HEK293 (cell line): ENCODE measurements at regions not wholly inside any gene's neighbourhood (a gene's known extent, or its start where the extent isn't known, plus 50 kb on each side); places are given as distances from the start of the nearest gene placed in this dataset.

Source experiments
- CTCF ChIA-PET: fragments of 350-600 bp; formaldehyde crosslinking; extraction: SDS; loops from one replicate; lab custom pipeline; 2021; ENCODE audit warnings: antibody characterized with exemption; lab: Yijun Ruan, JAX
- POLR2A ChIA-PET: fragments of 300-600 bp; formaldehyde crosslinking; extraction: SDS; loops from one replicate; lab custom pipeline; 2020; ENCODE audit warnings: antibody characterized with exemption, inconsistent platforms; lab: Yijun Ruan, JAX
- H3K27ac ChIP-seq: fragments of 200-500 bp; sonication (Bioruptor generic); 2 replicates; pipeline ENCODE4 v1.5.1; 2014; ENCODE audit warnings: low read depth, low read length, control low read depth, inconsistent platforms; ENCODE audit errors: extremely low read depth
- H3K36me3 ChIP-seq, 2 experiments: fragments of 200-500 bp in 1 of 2; sonication (Bioruptor generic) in 1 of 2; 1 replicate in 1 of 2; 2 replicates in 1 of 2; pipeline ENCODE4 v1.5.1; 2014 to 2017; ENCODE audit warnings: inconsistent platforms in 2 of 2, low read length in 2 of 2; ENCODE audit not compliant: control insufficient read depth in 2 of 2, insufficient read depth in 1 of 2
- H3K4me1 ChIP-seq: fragments of 200-500 bp; sonication (Bioruptor generic); 2 replicates; pipeline ENCODE4 v1.5.1; 2014; ENCODE audit warnings: mild to moderate bottlenecking, low read length, inconsistent platforms; ENCODE audit not compliant: control insufficient read depth, insufficient read depth
- H3K4me3 ChIP-seq: 2 replicates; pipeline ENCODE4 v1.5.1; 2011; ENCODE audit warnings: low read depth, mild to moderate bottlenecking, control low read depth, low read length, moderate library complexity
- H3K9me3 ChIP-seq: fragments of 200-500 bp; sonication (Bioruptor generic); 2 replicates; pipeline ENCODE4 v1.5.1; 2014; ENCODE audit warnings: low read depth, low read length, inconsistent platforms; ENCODE audit not compliant: control insufficient read depth, insufficient read depth
- EGR2 ChIP-seq: fragments of 450-650 bp; formaldehyde crosslinking; IDR thresholded peaks from 2 replicates; pipeline ENCODE4 v1.5.1; 2016; ENCODE audit warnings: low read depth, missing biosample characterization, missing genetic modification characterization
- GFI1B ChIP-seq: fragments of 450-650 bp; formaldehyde crosslinking; IDR thresholded peaks from 2 replicates; pipeline ENCODE4 v1.5.1; 2016; ENCODE audit warnings: missing biosample characterization, missing genetic modification characterization
- HOXD13 ChIP-seq: sonication (generic); formaldehyde crosslinking; IDR thresholded peaks from 2 replicates; pipeline ENCODE4 v1.8.0; 2022; ENCODE audit warnings: missing genetic modification reagents, borderline replicate concordance
- MZF1 ChIP-seq: fragments of 450-650 bp; formaldehyde crosslinking; IDR thresholded peaks from 2 replicates; pipeline ENCODE4 v1.5.1; 2017; ENCODE audit warnings: missing biosample characterization, missing genetic modification characterization, borderline replicate concordance
- PRDM1 ChIP-seq: fragments of 450-650 bp; formaldehyde crosslinking; IDR thresholded peaks from 2 replicates; pipeline ENCODE4; 2016; ENCODE audit warnings: missing biosample characterization, missing genetic modification characterization
- SP2 ChIP-seq: fragments of 450-650 bp; formaldehyde crosslinking; IDR thresholded peaks from 2 replicates; pipeline ENCODE4 v1.5.1; 2016; ENCODE audit warnings: missing biosample characterization, missing genetic modification characterization
- TCF7L2 ChIP-seq: IDR thresholded peaks from 2 replicates; pipeline ENCODE4 v1.6.1; 2011; ENCODE audit warnings: low read depth, mild to moderate bottlenecking, inconsistent platforms, low read length, moderate library complexity, borderline replicate concordance
- YY2 ChIP-seq: fragments of 450-650 bp; formaldehyde crosslinking; IDR thresholded peaks from 2 replicates; pipeline ENCODE4 v1.5.1; 2016; ENCODE audit warnings: missing biosample characterization, missing genetic modification characterization
- ZBTB49 ChIP-seq: fragments of 450-650 bp; formaldehyde crosslinking; IDR thresholded peaks from 2 replicates; pipeline ENCODE4 v1.5.1; 2016; ENCODE audit warnings: missing biosample characterization, missing genetic modification characterization, low read depth
- ZNF114 ChIP-seq: fragments of 450-650 bp; formaldehyde crosslinking; IDR thresholded peaks from 2 replicates; pipeline ENCODE4 v1.5.0; 2017; ENCODE audit warnings: missing biosample characterization, missing genetic modification characterization
- ZNF223 ChIP-seq: fragments of 450-650 bp; formaldehyde crosslinking; IDR thresholded peaks from 2 replicates; pipeline ENCODE4 v1.5.1; 2016; ENCODE audit warnings: missing biosample characterization, missing genetic modification characterization
- ZNF354C ChIP-seq: fragments of 450-650 bp; formaldehyde crosslinking; IDR thresholded peaks from 2 replicates; pipeline ENCODE4 v1.5.1; 2016; ENCODE audit warnings: missing biosample characterization, missing genetic modification characterization, low read depth, borderline replicate concordance
- ZNF514 ChIP-seq: fragments of 450-650 bp; formaldehyde crosslinking; IDR thresholded peaks from 2 replicates; pipeline ENCODE4 v1.5.1; 2016; ENCODE audit warnings: missing biosample characterization, missing genetic modification characterization
- ZNF529 ChIP-seq: fragments of 450-650 bp; formaldehyde crosslinking; IDR thresholded peaks from 2 replicates; pipeline ENCODE4 v1.5.1; 2017; ENCODE audit warnings: missing genetic modification characterization, missing biosample characterization; ENCODE audit not compliant: insufficient replicate concordance
- ZNF670 ChIP-seq: fragments of 450-650 bp; formaldehyde crosslinking; IDR thresholded peaks from 2 replicates; pipeline ENCODE4 v1.5.1; 2016; ENCODE audit warnings: missing biosample characterization, missing genetic modification characterization, low read depth
- ZNF768 ChIP-seq: fragments of 450-650 bp; formaldehyde crosslinking; IDR thresholded peaks from 2 replicates; pipeline ENCODE4 v1.5.1; 2018; ENCODE audit warnings: missing biosample characterization, mild to moderate bottlenecking, missing genetic modification characterization
- ZNF785 ChIP-seq: fragments of 450-650 bp; formaldehyde crosslinking; IDR thresholded peaks from 2 replicates; pipeline ENCODE4 v1.5.1; 2016; ENCODE audit warnings: missing biosample characterization, missing genetic modification characterization
- ZSCAN16 ChIP-seq: fragments of 450-650 bp; formaldehyde crosslinking; IDR thresholded peaks from 2 replicates; pipeline ENCODE4 v1.5.1; 2016; ENCODE audit warnings: missing biosample characterization, missing genetic modification characterization
- TF ChIP-seq, protein P1 (sequence below): fragments of 450-650 bp; formaldehyde crosslinking; IDR thresholded peaks from 2 replicates; pipeline ENCODE4 v1.5.1; 2016; ENCODE audit warnings: missing biosample characterization, missing genetic modification characterization
- TF ChIP-seq, protein P2 (sequence below): fragments of 450-650 bp; formaldehyde crosslinking; IDR thresholded peaks from 2 replicates; pipeline ENCODE4 v1.5.1; 2016; ENCODE audit warnings: missing biosample characterization, missing genetic modification characterization
- TF ChIP-seq, protein P3 (sequence below): fragments of 450-650 bp; formaldehyde crosslinking; IDR thresholded peaks from 2 replicates; pipeline ENCODE4 v1.5.1; 2016; ENCODE audit warnings: missing biosample characterization, missing genetic modification characterization, borderline replicate concordance

- no peak for TF ChIP-seq ZNF514 (tag by site-specific recombination)
- no peak for TF ChIP-seq YY2 (tag by site-specific recombination)
- TF ChIP-seq, protein P1, sequence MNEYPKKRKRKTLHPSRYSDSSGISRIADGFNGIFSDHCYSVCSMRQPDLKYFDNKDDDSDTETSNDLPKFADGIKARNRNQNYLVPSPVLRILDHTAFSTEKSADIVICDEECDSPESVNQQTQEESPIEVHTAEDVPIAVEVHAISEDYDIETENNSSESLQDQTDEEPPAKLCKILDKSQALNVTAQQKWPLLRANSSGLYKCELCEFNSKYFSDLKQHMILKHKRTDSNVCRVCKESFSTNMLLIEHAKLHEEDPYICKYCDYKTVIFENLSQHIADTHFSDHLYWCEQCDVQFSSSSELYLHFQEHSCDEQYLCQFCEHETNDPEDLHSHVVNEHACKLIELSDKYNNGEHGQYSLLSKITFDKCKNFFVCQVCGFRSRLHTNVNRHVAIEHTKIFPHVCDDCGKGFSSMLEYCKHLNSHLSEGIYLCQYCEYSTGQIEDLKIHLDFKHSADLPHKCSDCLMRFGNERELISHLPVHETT (tag by site-specific recombination) = no peak
- TF ChIP-seq, protein P2, sequence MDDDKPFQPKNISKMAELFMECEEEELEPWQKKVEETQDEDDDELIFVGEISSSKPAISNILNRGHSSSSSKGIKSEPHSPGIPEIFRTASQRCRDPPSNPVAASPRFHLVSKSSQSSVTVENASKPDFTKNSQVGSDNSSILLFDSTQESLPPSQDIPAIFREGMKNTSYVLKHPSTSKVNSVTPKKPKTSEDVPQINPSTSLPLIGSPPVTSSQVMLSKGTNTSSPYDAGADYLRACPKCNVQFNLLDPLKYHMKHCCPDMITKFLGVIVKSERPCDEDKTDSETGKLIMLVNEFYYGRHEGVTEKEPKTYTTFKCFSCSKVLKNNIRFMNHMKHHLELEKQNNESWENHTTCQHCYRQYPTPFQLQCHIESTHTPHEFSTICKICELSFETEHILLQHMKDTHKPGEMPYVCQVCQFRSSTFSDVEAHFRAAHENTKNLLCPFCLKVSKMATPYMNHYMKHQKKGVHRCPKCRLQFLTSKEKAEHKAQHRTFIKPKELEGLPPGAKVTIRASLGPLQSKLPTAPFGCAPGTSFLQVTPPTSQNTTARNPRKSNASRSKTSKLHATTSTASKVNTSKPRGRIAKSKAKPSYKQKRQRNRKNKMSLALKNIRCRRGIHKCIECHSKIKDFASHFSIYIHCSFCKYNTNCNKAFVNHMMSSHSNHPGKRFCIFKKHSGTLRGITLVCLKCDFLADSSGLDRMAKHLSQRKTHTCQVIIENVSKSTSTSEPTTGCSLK = no peak
- TF ChIP-seq ZNF114 (tag by site-specific recombination) = no peak
- TF ChIP-seq TCF7L2 = no peak
- no peak for TF ChIP-seq ZNF354C (tag by site-specific recombination)
- TF ChIP-seq EGR2 (tag by site-specific recombination) = no peak
- no peak for TF ChIP-seq ZNF768 (tag by site-specific recombination)
- no peak for TF ChIP-seq ZNF670
- TF ChIP-seq ZNF785 = no peak
- TF ChIP-seq PRDM1 (tag by site-specific recombination) = no peak
- no peak for TF ChIP-seq MZF1 (tag by site-specific recombination)
- no peak for TF ChIP-seq ZNF529 (tag by site-specific recombination)
- no peaks in the 10 kb centered on the region for H3K4me1 ChIP-seq
- ChIA-PET POLR2A (no interaction called here), CTCF (no interaction called here)
- no peaks in the 10 kb centered on the region for H3K9me3 ChIP-seq
- H3K27ac ChIP-seq = no peak overlapping the region
- H3K36me3 ChIP-seq = no peaks in the 10 kb centered on the region
- no peak overlapping the region for H3K4me3 ChIP-seq
These were observed 65.7 kb upstream of the ZNF462 start for GRCh38 chr9:106797299-106797698.

GRCh38 chr9:106798016-106798799 lies 64.8 kb upstream of the ZNF462 start:
- POLR2A ChIA-PET = no interaction called here
- Histone ChIP-seq H3K36me3 (no peaks in the 10 kb centered on the region), H3K4me3 (no peak overlapping the region), H3K4me1 (no peaks in the 10 kb centered on the region), H3K9me3 (no peaks in the 10 kb centered on the region), H3K27ac (no peak overlapping the region)
- CTCF ChIA-PET = interaction anchor here (0.8 kb wide), 1 partner anchor 69 kb away, joined by 3 read pairs; no protein-coding TSS in a partner anchor
- TF ChIP-seq ZSCAN16 (tag by site-specific recombination) (no peak), ZNF223 (tag by site-specific recombination) (no peak), GFI1B (tag by site-specific recombination) (no peak)

DNA sequence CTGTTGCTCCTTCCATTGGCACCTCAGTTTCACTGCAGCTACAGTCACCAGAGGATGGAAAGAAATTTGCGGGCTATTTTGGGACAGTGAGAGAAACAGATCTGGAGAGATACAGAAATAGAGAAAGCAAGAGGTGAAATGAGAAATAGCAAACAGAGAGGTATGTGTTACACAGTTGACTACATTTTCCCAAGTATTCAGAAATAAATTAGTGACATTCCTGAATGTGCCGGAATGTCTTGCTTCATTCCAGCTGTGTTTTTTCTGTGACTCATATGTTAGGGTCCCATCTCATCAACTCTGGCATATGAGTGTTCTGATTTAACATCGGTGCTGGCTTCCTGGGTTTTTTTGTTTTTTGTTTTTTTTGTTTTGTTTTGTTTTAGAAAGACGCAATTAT lies 63.8 kb upstream of the ZNF462 start:
- ChIA-PET POLR2A (no interaction called here), CTCF (interaction anchor here (0.6 kb wide), 1 partner anchor 343 kb away, joined by 3 read pairs; no protein-coding TSS in a partner anchor)
- TF ChIP-seq, protein P3, sequence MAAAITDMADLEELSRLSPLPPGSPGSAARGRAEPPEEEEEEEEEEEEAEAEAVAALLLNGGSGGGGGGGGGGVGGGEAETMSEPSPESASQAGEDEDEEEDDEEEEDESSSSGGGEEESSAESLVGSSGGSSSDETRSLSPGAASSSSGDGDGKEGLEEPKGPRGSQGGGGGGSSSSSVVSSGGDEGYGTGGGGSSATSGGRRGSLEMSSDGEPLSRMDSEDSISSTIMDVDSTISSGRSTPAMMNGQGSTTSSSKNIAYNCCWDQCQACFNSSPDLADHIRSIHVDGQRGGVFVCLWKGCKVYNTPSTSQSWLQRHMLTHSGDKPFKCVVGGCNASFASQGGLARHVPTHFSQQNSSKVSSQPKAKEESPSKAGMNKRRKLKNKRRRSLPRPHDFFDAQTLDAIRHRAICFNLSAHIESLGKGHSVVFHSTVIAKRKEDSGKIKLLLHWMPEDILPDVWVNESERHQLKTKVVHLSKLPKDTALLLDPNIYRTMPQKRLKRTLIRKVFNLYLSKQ (tag by site-specific recombination) = no peak
- TF ChIP-seq HOXD13 (CRISPR knock-in tag) = no peak
- no peak for TF ChIP-seq SP2 (tag by site-specific recombination)
- no peak for TF ChIP-seq ZBTB49 (tag by site-specific recombination)
- H3K9me3 ChIP-seq = no peaks in the 10 kb centered on the region
- no peak overlapping the region for H3K4me3 ChIP-seq
- no peaks in the 10 kb centered on the region for H3K36me3 ChIP-seq
- no peaks in the 10 kb centered on the region for H3K4me1 ChIP-seq
- H3K27ac ChIP-seq = no peak overlapping the region
